ENCODE measurements at regions not wholly inside any gene's neighbourhood (a gene's known extent, or its start where the extent isn't known, plus 50 kb on each side); places are given as distances from the start of the nearest gene placed in this dataset.

DNA sequence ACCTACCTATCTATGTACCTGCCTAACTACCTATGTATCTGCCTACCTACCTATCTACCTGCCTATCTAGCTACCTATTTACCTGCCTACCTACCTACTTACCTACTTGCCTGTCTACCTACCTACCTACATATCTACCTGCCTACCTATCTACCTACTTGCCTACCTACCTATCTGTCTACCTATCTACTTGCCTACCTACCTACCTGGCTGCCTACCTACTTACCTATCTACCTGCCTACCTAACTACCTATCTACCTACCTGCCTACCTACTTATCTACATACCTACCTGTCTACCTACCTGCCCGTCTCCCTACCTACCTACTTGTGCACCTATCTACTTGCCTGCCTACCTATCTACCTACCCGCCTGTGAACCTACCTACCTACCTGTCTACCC lies 68.7 kb upstream of the NPTX2 start:
- H3K9ac ChIP-seq (ENCODE audit: low read length) = no peak overlapping the region
- H3K9me3 ChIP-seq (ENCODE audit: low read length) = no peaks in the 10 kb centered on the region
- no peak overlapping the region for H2AFZ ChIP-seq (ENCODE audit: low read length)
- H3K4me1 ChIP-seq (ENCODE audit: insufficient read depth, low read length) = no peaks in the 10 kb centered on the region
- intact Hi-C loops (cut with micrococcal nuclease) = no loop called here
- H3K27me3 ChIP-seq (ENCODE audit: low read length) = peaks cover 20% of the 10 kb centered on the region
- no peak overlapping the region for H3K4me2 ChIP-seq (ENCODE audit: low read length)
- no peak overlapping the region for H3K4me3 ChIP-seq (ENCODE audit: low read length)
- H3K27ac ChIP-seq (ENCODE audit: low read length) = no peak overlapping the region
- H3K36me3 ChIP-seq (ENCODE audit: low read depth, low read length) = no peaks in the 10 kb centered on the region
- no peaks in the 10 kb centered on the region for H3F3A ChIP-seq (ENCODE audit: low read length, unreplicated experiment)
- ChIA-PET POLR2A (ENCODE audit: unreplicated experiment) (no interaction called here), CTCF (no interaction called here)
- H4K20me1 ChIP-seq (ENCODE audit: low read length) = no peaks in the 10 kb centered on the region
- ATAC-seq = no peak
- H3K9me2 ChIP-seq (replicated peaks; ENCODE audit: low read length) = no peaks in the 10 kb centered on the region
- H3K79me2 ChIP-seq (ENCODE audit: low read length) = no peaks in the 10 kb centered on the region
- BruUV-seq (replicated peaks) = no TSS peak
- no peak for TF ChIP-seq EZH2phosphoT487 (IDR thresholded peaks at IDR 0.05; ENCODE audit: borderline replicate concordance, low read length)
- no peak for TF ChIP-seq EZH2 (IDR thresholded peaks at IDR 0.05; ENCODE audit: low read length, unreplicated experiment)
- TF ChIP-seq, protein P1, sequence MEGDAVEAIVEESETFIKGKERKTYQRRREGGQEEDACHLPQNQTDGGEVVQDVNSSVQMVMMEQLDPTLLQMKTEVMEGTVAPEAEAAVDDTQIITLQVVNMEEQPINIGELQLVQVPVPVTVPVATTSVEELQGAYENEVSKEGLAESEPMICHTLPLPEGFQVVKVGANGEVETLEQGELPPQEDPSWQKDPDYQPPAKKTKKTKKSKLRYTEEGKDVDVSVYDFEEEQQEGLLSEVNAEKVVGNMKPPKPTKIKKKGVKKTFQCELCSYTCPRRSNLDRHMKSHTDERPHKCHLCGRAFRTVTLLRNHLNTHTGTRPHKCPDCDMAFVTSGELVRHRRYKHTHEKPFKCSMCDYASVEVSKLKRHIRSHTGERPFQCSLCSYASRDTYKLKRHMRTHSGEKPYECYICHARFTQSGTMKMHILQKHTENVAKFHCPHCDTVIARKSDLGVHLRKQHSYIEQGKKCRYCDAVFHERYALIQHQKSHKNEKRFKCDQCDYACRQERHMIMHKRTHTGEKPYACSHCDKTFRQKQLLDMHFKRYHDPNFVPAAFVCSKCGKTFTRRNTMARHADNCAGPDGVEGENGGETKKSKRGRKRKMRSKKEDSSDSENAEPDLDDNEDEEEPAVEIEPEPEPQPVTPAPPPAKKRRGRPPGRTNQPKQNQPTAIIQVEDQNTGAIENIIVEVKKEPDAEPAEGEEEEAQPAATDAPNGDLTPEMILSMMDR (conservative IDR thresholded peaks at IDR 0.05; ENCODE audit: low read depth, low read length) = no peak
- no peak for DNase-seq

GRCh38 chr7:98541101-98541500 lies 76.0 kb upstream of the NPTX2 start:
- BruUV-seq (replicated peaks) = no TSS peak
- CTCF ChIA-PET = no interaction called here
- H3K27me3 ChIP-seq (ENCODE audit: low read length) = no peaks in the 10 kb centered on the region

DNA sequence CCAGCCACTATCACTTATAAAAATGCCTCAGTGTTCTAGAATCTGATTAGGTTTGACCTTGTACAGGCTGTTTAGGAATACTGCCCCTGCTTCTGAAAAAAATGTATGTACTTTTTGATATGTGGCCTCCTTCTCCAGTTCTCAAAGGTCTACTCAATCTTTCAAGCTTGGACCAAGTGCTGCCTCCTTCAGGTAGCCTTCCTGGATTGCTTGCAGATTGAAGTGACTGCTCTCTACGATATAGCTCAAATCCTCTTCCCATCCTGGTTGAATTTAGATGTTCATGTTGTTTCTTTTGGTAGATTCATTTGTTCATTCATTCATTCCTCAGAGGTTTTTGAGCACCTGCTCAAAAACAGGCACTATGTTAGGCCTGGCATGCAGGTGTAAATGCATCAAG lies 77.2 kb upstream of the NPTX2 start:
- Histone ChIP-seq H3K27me3 (ENCODE audit: low read length) (no peaks in the 10 kb centered on the region), H3F3A (ENCODE audit: low read length, unreplicated experiment) (no peaks in the 10 kb centered on the region), H3K36me3 (ENCODE audit: low read depth, low read length) (no peaks in the 10 kb centered on the region), H3K9me2 (replicated peaks; ENCODE audit: low read length) (no peaks in the 10 kb centered on the region), H3K4me2 (ENCODE audit: low read length) (no peak overlapping the region), H3K27ac (ENCODE audit: low read length) (no peak overlapping the region), H2AFZ (ENCODE audit: low read length) (no peak overlapping the region), H3K9me3 (ENCODE audit: low read length) (no peaks in the 10 kb centered on the region), H3K4me3 (ENCODE audit: low read length) (no peak overlapping the region), H4K20me1 (ENCODE audit: low read length) (no peaks in the 10 kb centered on the region), H3K4me1 (ENCODE audit: insufficient read depth, low read length) (no peaks in the 10 kb centered on the region), H3K9ac (ENCODE audit: low read length) (no peak overlapping the region), H3K79me2 (ENCODE audit: low read length) (no peaks in the 10 kb centered on the region)
- intact Hi-C loops (cut with micrococcal nuclease) = no loop called here
- DNase-seq (no peak), ATAC-seq (no peak)
- BruUV-seq (replicated peaks) = no TSS peak
- ChIA-PET CTCF (no interaction called here), POLR2A (ENCODE audit: unreplicated experiment) (no interaction called here)
- TF ChIP-seq, protein P1 (conservative IDR thresholded peaks at IDR 0.05; ENCODE audit: low read depth, low read length) = no peak
- no peak for TF ChIP-seq EZH2phosphoT487 (IDR thresholded peaks at IDR 0.05; ENCODE audit: borderline replicate concordance, low read length)
- no peak for TF ChIP-seq EZH2 (IDR thresholded peaks at IDR 0.05; ENCODE audit: low read length, unreplicated experiment)

More at GRCh38 chr7:98541101-98541500, 76.0 kb upstream of the NPTX2 start:
- H3K36me3 ChIP-seq (ENCODE audit: low read depth, low read length) = no peaks in the 10 kb centered on the region
- no peak for DNase-seq
- no peak overlapping the region for H3K4me3 ChIP-seq (ENCODE audit: low read length)
- ATAC-seq = no peak
- TF ChIP-seq EZH2phosphoT487 (IDR thresholded peaks at IDR 0.05; ENCODE audit: borderline replicate concordance, low read length) = no peak
- TF ChIP-seq EZH2 (IDR thresholded peaks at IDR 0.05; ENCODE audit: low read length, unreplicated experiment) = no peak
- TF ChIP-seq, protein P1 (conservative IDR thresholded peaks at IDR 0.05; ENCODE audit: low read depth, low read length) = no peak
- no peaks in the 10 kb centered on the region for H3K9me2 ChIP-seq (replicated peaks; ENCODE audit: low read length)
- intact Hi-C loops (cut with micrococcal nuclease) = no loop called here
- POLR2A ChIA-PET (ENCODE audit: unreplicated experiment) = no interaction called here
- H4K20me1 ChIP-seq (ENCODE audit: low read length) = no peaks in the 10 kb centered on the region
- no peaks in the 10 kb centered on the region for H3K4me1 ChIP-seq (ENCODE audit: insufficient read depth, low read length)
- H3K79me2 ChIP-seq (ENCODE audit: low read length) = no peaks in the 10 kb centered on the region
- no peaks in the 10 kb centered on the region for H3F3A ChIP-seq (ENCODE audit: low read length, unreplicated experiment)
- no peak overlapping the region for H2AFZ ChIP-seq (ENCODE audit: low read length)
- H3K27ac ChIP-seq (ENCODE audit: low read length) = no peak overlapping the region
- no peak overlapping the region for H3K4me2 ChIP-seq (ENCODE audit: low read length)
- no peaks in the 10 kb centered on the region for H3K9me3 ChIP-seq (ENCODE audit: low read length)
- H3K9ac ChIP-seq (ENCODE audit: low read length) = no peak overlapping the region

Measured in PC-3 (cell line).